ENCODE measurements at regions not wholly inside any gene's neighbourhood (a gene's known extent, or its start where the extent isn't known, plus 50 kb on each side); places are given as distances from the start of the nearest gene placed in this dataset.

DNA sequence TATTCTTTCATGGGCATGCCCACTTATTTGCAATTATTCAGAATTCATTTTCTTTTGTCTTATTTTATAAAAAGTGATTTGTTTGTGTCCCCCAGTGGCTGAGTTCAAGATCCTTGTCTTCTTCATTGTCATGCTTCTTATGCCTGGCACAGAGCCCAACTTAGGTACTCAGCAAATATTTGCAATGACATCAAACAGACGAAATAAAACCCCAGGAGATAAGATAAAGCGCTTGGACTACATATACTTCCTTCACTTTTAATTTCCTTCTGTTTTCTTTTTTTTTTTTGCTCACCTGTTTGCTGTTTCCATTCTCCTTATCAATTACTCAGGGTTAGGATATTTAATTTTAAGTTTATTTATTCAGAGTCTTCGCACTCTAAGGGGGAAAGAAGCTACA lies 225.0 kb downstream of the SDHAF3 start:
- TF ChIP-seq, protein P1, sequence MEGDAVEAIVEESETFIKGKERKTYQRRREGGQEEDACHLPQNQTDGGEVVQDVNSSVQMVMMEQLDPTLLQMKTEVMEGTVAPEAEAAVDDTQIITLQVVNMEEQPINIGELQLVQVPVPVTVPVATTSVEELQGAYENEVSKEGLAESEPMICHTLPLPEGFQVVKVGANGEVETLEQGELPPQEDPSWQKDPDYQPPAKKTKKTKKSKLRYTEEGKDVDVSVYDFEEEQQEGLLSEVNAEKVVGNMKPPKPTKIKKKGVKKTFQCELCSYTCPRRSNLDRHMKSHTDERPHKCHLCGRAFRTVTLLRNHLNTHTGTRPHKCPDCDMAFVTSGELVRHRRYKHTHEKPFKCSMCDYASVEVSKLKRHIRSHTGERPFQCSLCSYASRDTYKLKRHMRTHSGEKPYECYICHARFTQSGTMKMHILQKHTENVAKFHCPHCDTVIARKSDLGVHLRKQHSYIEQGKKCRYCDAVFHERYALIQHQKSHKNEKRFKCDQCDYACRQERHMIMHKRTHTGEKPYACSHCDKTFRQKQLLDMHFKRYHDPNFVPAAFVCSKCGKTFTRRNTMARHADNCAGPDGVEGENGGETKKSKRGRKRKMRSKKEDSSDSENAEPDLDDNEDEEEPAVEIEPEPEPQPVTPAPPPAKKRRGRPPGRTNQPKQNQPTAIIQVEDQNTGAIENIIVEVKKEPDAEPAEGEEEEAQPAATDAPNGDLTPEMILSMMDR (IDR thresholded peaks at IDR 0.05; ENCODE audit: poor library complexity): no peak
- TF ChIP-seq EZH2 (IDR thresholded peaks at IDR 0.05; ENCODE audit: borderline replicate concordance) (no peak), EZH2phosphoT487 (IDR thresholded peaks at IDR 0.05; ENCODE audit: low read depth, severe bottlenecking, unreplicated experiment) (no peak)

Measured in hepatocyte (in vitro differentiated cells).